SK-MEL-5 (cell line): ENCODE measurements at regions not wholly inside any gene's neighbourhood (a gene's known extent, or its start where the extent isn't known, plus 50 kb on each side); places are given as distances from the start of the nearest gene placed in this dataset.
A peak's percentile ranks its signal among the peaks of the same experiment; 100 is the strongest.

ENCODE experiments used
- DNase-seq: peaks from one replicate; pipeline ENCODE4 v3.0.0-alpha.2; 2016; ENCODE audit warnings: low read depth, low spot score
- in situ Hi-C: cut with HindIII; loops from 2 replicates; pipeline ENCODE4 v1.10.0; 2016; ENCODE audit warnings: low sequenced_read_pairs, high pct_unique_total_duplicates, low pct_unique_long_range_greater_than_20kb

- in situ Hi-C loops: no loop called here
- DNase-seq: no peak
These were observed 50.7 kb upstream of the GPR157 start for GRCh38 chr1:9179463-9180110.

GRCh38 chr1:9180111-9180819 lies 51.4 kb upstream of the GPR157 start:
- in situ Hi-C loops: no loop called here
- DNase-seq: no peak

GRCh38 chr1:9181176-9181906 lies 52.4 kb upstream of the GPR157 start:
- DNase-seq: peak; percentile 59
- in situ Hi-C loops: no loop called here

- DNase-seq: no peak
These were observed 52.4 kb upstream of the H6PD start for GRCh38 chr1:9181990-9182783.

GRCh38 chr1:9182784-9183257 lies 51.8 kb upstream of the H6PD start:
- no peak for DNase-seq
- in situ Hi-C loops: no loop called here

More at GRCh38 chr1:9181990-9182783, 52.4 kb upstream of the H6PD start:
- in situ Hi-C loops: no loop called here

- in situ Hi-C loops: no loop called here
- no peak for DNase-seq
These were observed 51.1 kb upstream of the H6PD start for GRCh38 chr1:9183441-9183840.

- DNase-seq: no peak
- in situ Hi-C loops: no loop called here
These were observed 50.7 kb upstream of the H6PD start for GRCh38 chr1:9183898-9184297.

- in situ Hi-C loops: no loop called here
- DNase-seq: no peak
These were observed 49.8 kb upstream of the H6PD start for GRCh38 chr1:9184749-9185148.
